BJ (cell line): ENCODE measurements at regions not wholly inside any gene's neighbourhood (a gene's known extent, or its start where the extent isn't known, plus 50 kb on each side); places are given as distances from the start of the nearest gene placed in this dataset.

ENCODE experiments used
- CTCF ChIA-PET: fragments of 350-600 bp; formaldehyde crosslinking; extraction: SDS; loops from one replicate; lab custom pipeline; 2021; ENCODE audit warnings: antibody characterized with exemption, inconsistent platforms; lab: Yijun Ruan, JAX
- POLR2A ChIA-PET: fragments of 300-600 bp; sonication (Branson Sonifier 250); formaldehyde crosslinking; extraction: SDS; loops from one replicate; lab custom pipeline; 2021; ENCODE audit warnings: antibody characterized with exemption; lab: Charles Lee
- DNase-seq: peaks from one replicate; pipeline ENCODE4 v3.0.0-alpha.2; 2011; ENCODE audit warnings: low read depth
- H3K27me3 ChIP-seq: 2 replicates; pipeline ENCODE4 v1.6.0; 2011; ENCODE audit warnings: low read length; ENCODE audit not compliant: control insufficient read depth, insufficient read depth
- H3K36me3 ChIP-seq: 2 replicates; pipeline ENCODE4 v1.5.1; 2011; ENCODE audit warnings: low read length; ENCODE audit not compliant: control insufficient read depth, insufficient read depth
- H3K4me3 ChIP-seq: 2 replicates; pipeline ENCODE4 v1.5.1; 2011; ENCODE audit warnings: low read depth, mild to moderate bottlenecking, control low read depth, low read length
- CTCF ChIP-seq: IDR thresholded peaks from 2 replicates; pipeline ENCODE4 v1.5.1; 2011; ENCODE audit warnings: low read depth, mild to moderate bottlenecking, control low read depth, inconsistent platforms, low read length, moderate library complexity; ENCODE audit not compliant: insufficient read depth

- DNase-seq: no peak
- Histone ChIP-seq H3K27me3 (no peaks in the 10 kb centered on the region), H3K36me3 (no peaks in the 10 kb centered on the region), H3K4me3 (no peak overlapping the region)
- CTCF ChIA-PET: no interaction called here
- TF ChIP-seq CTCF: no peak
- POLR2A ChIA-PET: no interaction called here
These were observed 67.7 kb upstream of the NSMCE3 start for GRCh38 chr15:29337156-29337959.

GRCh38 chr15:29334544-29334943 lies 64.9 kb upstream of the NSMCE3 start:
- no peaks in the 10 kb centered on the region for H3K36me3 ChIP-seq
- TF ChIP-seq CTCF: no peak
- CTCF ChIA-PET: no interaction called here
- POLR2A ChIA-PET: no interaction called here
- H3K4me3 ChIP-seq: no peak overlapping the region
- DNase-seq: no peak
- H3K27me3 ChIP-seq: no peaks in the 10 kb centered on the region

GRCh38 chr15:29333261-29333660 lies 63.6 kb upstream of the NSMCE3 start:
- CTCF ChIA-PET: no interaction called here
- DNase-seq: no peak
- no peak overlapping the region for H3K4me3 ChIP-seq
- TF ChIP-seq CTCF: no peak
- no peaks in the 10 kb centered on the region for H3K36me3 ChIP-seq
- POLR2A ChIA-PET: no interaction called here
- H3K27me3 ChIP-seq: no peaks in the 10 kb centered on the region

- no peaks in the 10 kb centered on the region for H3K36me3 ChIP-seq
- CTCF ChIA-PET: no interaction called here
- TF ChIP-seq CTCF: no peak
- H3K27me3 ChIP-seq: no peaks in the 10 kb centered on the region
- H3K4me3 ChIP-seq: no peak overlapping the region
- DNase-seq: no peak
- POLR2A ChIA-PET: no interaction called here
These were observed 62.0 kb upstream of the NSMCE3 start for GRCh38 chr15:29331669-29332068.

GRCh38 chr15:29331071-29331470 lies 61.4 kb upstream of the NSMCE3 start:
- Histone ChIP-seq H3K4me3 (no peak overlapping the region), H3K27me3 (no peaks in the 10 kb centered on the region), H3K36me3 (no peaks in the 10 kb centered on the region)
- ChIA-PET CTCF (no interaction called here), POLR2A (no interaction called here)
- DNase-seq: no peak
- no peak for TF ChIP-seq CTCF
